PFSK-1 (cell line): ENCODE measurements at regions not wholly inside any gene's neighbourhood (a gene's known extent, or its start where the extent isn't known, plus 50 kb on each side); places are given as distances from the start of the nearest gene placed in this dataset.

Experiments used
- FOXP2 ChIP-seq: optimal IDR thresholded peaks from 2 replicates; pipeline ENCODE3; 2011; ENCODE audit warnings: borderline replicate concordance, control low read depth, inconsistent platforms; ENCODE audit not compliant: insufficient read depth; ENCODE audit errors: extremely low read length, extremely low read depth
- POLR2AphosphoS5 ChIP-seq: IDR thresholded peaks from 2 replicates; pipeline ENCODE4 v1.6.1; 2012; ENCODE audit warnings: low read depth, mild to moderate bottlenecking, control low read depth, low read length, moderate library complexity
- SIN3A ChIP-seq: IDR thresholded peaks from 2 replicates; pipeline ENCODE4 v1.6.1; 2012; ENCODE audit warnings: mild to moderate bottlenecking, low read length, moderate library complexity, borderline replicate concordance; ENCODE audit not compliant: insufficient read depth
- TAF1 ChIP-seq: IDR thresholded peaks from 2 replicates; pipeline ENCODE4 v1.6.1; 2012; ENCODE audit warnings: low read length, control low read depth, borderline replicate concordance; ENCODE audit not compliant: insufficient read depth
- TF ChIP-seq, protein P1 (sequence below), 2 experiments: IDR thresholded peaks; 2 replicates each; pipeline versions ENCODE4 v1.6.1 to v1.8.0; 2011 to 2012; ENCODE audit warnings: low read depth in 2 of 2, low read length in 2 of 2, control low read depth in 1 of 2, inconsistent platforms in 1 of 2, mild to moderate bottlenecking in 1 of 2, moderate library complexity in 1 of 2; ENCODE audit not compliant: insufficient read depth in 1 of 2

DNA sequence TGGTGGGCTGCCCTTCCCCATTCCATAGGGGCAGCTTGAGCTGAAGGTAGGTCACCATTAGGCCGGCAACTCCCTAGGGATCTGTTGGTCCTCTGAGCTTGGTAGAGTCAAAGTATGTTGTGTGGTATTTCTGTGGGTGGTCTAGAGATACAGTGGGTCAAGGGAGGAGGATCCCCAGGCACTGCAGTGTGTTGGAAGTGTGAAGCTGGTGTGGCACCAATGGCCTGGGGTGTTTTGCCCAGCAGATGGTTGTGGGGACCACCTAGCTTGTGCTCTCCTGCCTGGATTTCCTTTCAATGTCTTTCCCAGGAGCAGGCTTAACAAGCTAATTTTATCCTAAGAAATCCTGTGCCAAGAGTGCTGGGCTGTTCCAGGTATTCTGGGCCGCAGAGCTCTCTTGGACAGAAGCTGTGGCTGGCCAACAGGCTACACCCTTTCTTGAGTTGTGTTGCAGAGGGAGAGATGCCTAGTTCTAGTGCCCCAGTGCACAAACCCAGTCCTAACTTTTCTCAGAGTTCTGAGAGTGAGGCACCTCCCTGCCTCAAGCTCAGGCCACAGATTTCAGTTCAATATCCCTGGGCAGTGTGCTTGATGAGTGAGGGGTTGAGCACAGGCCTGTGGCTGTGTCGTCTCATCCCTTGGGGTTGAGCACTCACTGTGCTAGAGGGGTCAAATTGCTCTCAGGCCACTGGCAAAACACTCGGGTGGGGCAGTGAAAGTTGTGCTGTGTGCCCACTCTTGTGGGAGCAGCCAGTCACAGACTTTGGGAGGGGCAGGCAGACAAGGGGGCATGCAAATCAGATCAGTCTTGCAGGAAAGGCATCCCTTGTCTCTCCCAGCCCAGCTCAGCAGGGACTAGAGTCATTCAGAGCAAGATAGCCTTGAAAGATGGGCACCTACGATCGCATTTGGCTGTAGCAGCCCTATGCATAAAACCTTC lies 1806.1 kb upstream of the MIR17HG start:
- TF ChIP-seq POLR2AphosphoS5 (no peak), SIN3A (no peak), TAF1 (no peak), FOXP2 (no peak)
- TF ChIP-seq, protein P1, sequence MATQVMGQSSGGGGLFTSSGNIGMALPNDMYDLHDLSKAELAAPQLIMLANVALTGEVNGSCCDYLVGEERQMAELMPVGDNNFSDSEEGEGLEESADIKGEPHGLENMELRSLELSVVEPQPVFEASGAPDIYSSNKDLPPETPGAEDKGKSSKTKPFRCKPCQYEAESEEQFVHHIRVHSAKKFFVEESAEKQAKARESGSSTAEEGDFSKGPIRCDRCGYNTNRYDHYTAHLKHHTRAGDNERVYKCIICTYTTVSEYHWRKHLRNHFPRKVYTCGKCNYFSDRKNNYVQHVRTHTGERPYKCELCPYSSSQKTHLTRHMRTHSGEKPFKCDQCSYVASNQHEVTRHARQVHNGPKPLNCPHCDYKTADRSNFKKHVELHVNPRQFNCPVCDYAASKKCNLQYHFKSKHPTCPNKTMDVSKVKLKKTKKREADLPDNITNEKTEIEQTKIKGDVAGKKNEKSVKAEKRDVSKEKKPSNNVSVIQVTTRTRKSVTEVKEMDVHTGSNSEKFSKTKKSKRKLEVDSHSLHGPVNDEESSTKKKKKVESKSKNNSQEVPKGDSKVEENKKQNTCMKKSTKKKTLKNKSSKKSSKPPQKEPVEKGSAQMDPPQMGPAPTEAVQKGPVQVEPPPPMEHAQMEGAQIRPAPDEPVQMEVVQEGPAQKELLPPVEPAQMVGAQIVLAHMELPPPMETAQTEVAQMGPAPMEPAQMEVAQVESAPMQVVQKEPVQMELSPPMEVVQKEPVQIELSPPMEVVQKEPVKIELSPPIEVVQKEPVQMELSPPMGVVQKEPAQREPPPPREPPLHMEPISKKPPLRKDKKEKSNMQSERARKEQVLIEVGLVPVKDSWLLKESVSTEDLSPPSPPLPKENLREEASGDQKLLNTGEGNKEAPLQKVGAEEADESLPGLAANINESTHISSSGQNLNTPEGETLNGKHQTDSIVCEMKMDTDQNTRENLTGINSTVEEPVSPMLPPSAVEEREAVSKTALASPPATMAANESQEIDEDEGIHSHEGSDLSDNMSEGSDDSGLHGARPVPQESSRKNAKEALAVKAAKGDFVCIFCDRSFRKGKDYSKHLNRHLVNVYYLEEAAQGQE (IDR thresholded peaks at IDR 0.05; ENCODE audit: insufficient read depth in 1 of 2, low read depth in 2 of 2, low read length in 2 of 2): no peak
